ENCODE measurements at regions not wholly inside any gene's neighbourhood (a gene's known extent, or its start where the extent isn't known, plus 50 kb on each side); places are given as distances from the start of the nearest gene placed in this dataset.

- Histone ChIP-seq H3K36me3 (ENCODE audit: control insufficient read depth, insufficient read depth, low read length) (no peaks in the 10 kb centered on the region), H3K4me3 (ENCODE audit: low read depth in 2 of 2, low read length in 2 of 2) (no peak overlapping the region), H3K9me3 (ENCODE audit: control insufficient read depth, insufficient read depth, low read depth, low read length) (no peaks in the 10 kb centered on the region), H3K27me3 (ENCODE audit: control insufficient read depth, insufficient read depth, low read length) (no peaks in the 10 kb centered on the region), H3K27ac (ENCODE audit: low read length) (no peak overlapping the region), H3K4me1 (ENCODE audit: control insufficient read depth, insufficient read depth, low read length) (no peaks in the 10 kb centered on the region)
- in situ Hi-C loops (cut with HindIII; ENCODE audit: low pct_unique_long_range_greater_than_20kb, low sequenced_read_pairs) = no loop called here
- no TSS peak for BruUV-seq (replicated peaks)
- no peak for DNase-seq (ENCODE audit: low read depth, low spot score)
- intact Hi-C loops (cut with micrococcal nuclease; ENCODE audit: unreplicated experiment) = no loop called here
- ATAC-seq = no peak
- TF ChIP-seq TCF7L2 (IDR thresholded peaks at IDR 0.05; ENCODE audit: low read depth, low read length) (no peak), POLR2AphosphoS5 (IDR thresholded peaks at IDR 0.05; ENCODE audit: low read depth, low read length) (no peak), REST (IDR thresholded peaks at IDR 0.05; ENCODE audit: insufficient read depth in 1 of 2, low read depth in 2 of 2, low read length in 1 of 2) (no peak), CTCF (IDR thresholded peaks at IDR 0.05) (no peak), SIN3A (IDR thresholded peaks at IDR 0.05; ENCODE audit: borderline replicate concordance, insufficient read depth, low read depth, low read length) (no peak)
- POLR2A ChIA-PET = no interaction called here
- CTCF ChIA-PET = no interaction called here
Measured at GRCh38 chr4:33864290-33864859, 2379.9 kb downstream of the ARAP2 start.

DNA sequence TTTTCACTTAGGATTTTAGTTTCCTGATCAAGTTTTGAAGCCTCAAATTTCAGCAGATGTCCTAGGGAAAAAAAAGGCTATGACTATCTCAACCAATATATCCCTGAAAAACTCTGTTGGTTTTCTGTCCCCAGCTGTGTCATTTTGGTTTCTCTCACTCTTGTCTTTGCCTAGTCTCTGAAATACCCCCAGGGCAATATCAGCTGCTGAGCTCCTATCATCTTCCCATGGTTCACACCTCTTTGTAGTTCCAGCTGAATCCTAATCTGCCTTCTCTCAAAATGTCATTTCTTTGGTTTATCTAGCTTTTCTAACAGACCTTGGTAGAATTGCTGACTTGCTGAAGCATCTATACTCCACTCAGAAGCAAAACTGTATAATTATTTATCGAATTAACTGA lies 2370.5 kb downstream of the ARAP2 start:
- H3K36me3 ChIP-seq (ENCODE audit: control insufficient read depth, insufficient read depth, low read length) = no peaks in the 10 kb centered on the region
- no peak for ATAC-seq

More for the DNA sequence above, 2370.5 kb downstream of the ARAP2 start:
- in situ Hi-C loops (cut with HindIII; ENCODE audit: low pct_unique_long_range_greater_than_20kb, low sequenced_read_pairs) = no loop called here
- intact Hi-C loops (cut with micrococcal nuclease; ENCODE audit: unreplicated experiment) = no loop called here
- BruUV-seq (replicated peaks) = no TSS peak
- CTCF ChIA-PET = no interaction called here
- Histone ChIP-seq H3K4me1 (ENCODE audit: control insufficient read depth, insufficient read depth, low read length) (no peaks in the 10 kb centered on the region), H3K4me3 (ENCODE audit: low read depth in 2 of 2, low read length in 2 of 2) (no peak overlapping the region), H3K27me3 (ENCODE audit: control insufficient read depth, insufficient read depth, low read length) (no peaks in the 10 kb centered on the region), H3K27ac (ENCODE audit: low read length) (no peak overlapping the region), H3K9me3 (ENCODE audit: control insufficient read depth, insufficient read depth, low read depth, low read length) (no peaks in the 10 kb centered on the region)
- DNase-seq (ENCODE audit: low read depth, low spot score) = no peak
- TF ChIP-seq REST (IDR thresholded peaks at IDR 0.05; ENCODE audit: insufficient read depth in 1 of 2, low read depth in 2 of 2, low read length in 1 of 2) (no peak), SIN3A (IDR thresholded peaks at IDR 0.05; ENCODE audit: borderline replicate concordance, insufficient read depth, low read depth, low read length) (no peak), POLR2AphosphoS5 (IDR thresholded peaks at IDR 0.05; ENCODE audit: low read depth, low read length) (no peak), TCF7L2 (IDR thresholded peaks at IDR 0.05; ENCODE audit: low read depth, low read length) (no peak), CTCF (IDR thresholded peaks at IDR 0.05) (no peak)
- POLR2A ChIA-PET = no interaction called here

Data from Panc1 (cell line).